Hepatic stellate cell (primary cell): ENCODE measurements at regions not wholly inside any gene's neighbourhood (a gene's known extent, or its start where the extent isn't known, plus 50 kb on each side); places are given as distances from the start of the nearest gene placed in this dataset.

ENCODE experiments used
- DNase-seq: peaks from one replicate; pipeline ENCODE4 v3.0.0; 2011; ENCODE audit warnings: low spot score

DNA sequence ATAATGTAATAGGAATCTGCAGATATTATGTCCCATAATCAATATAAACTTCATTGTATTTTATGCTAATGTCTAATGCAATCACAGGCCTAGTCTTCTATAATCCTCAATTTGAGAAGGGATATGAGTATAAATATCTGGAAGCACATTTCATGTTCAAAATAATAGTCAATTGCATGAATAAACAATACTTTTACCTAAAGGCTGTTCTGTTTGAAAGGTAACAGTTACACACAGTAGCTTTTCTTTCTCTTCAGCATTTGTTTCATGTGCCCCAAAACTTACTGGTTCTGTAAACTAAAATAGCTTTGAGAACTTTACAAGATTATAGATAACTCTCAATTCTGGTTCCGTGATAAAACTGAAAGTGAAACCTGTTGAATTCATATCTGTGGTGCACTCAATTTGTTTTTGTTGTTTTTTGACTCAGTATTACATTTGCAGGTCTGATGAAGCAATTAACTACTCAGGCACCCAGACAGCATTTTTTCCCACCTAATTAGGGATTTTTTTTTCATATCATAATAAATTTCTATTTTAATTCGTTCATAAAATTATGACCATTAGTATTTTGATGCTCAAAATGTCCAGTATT, 1193.8 kb downstream of the SLITRK1 start:
- no peak for DNase-seq

DNA sequence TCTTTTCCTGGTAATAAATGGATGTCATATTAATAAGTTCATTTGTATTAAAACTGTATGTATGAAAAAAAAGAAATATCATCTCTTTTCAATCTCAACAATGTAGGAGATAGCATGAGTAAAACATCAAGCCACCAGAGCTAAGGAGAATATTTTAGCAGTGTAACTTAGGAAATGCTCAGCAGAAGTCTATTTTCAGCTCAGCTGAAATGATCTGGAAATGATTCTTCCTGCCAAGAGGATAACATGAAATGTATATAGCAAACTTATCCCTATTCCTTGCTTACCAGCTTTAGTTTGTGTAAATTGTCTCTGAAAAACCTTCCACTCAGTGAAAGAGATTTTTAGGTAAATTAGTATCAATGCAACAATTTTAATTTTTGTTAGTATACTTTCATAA, 1194.4 kb downstream of the SLITRK1 start:
- DNase-seq, result no peak

DNA sequence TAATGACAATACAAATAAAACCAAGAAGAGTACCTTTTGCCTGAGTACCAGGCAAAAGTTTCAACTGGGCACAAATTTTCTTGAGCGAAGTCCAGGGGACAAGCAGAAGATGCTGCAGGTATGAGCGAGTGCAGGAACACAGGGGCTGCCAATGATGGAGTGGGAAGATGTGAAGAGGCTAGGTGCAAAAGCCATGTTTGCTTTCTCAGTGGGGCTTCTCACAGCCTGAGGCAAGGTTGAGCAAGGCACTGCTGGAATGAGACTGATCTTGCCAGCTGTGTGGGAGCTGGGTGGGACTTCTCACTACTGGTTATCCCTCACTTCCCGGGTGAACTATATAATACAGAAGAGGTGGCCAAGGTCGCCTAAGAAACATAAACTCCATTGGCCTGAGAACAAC, 1200.7 kb downstream of the SLITRK1 start:
- DNase-seq, result no peak

DNA sequence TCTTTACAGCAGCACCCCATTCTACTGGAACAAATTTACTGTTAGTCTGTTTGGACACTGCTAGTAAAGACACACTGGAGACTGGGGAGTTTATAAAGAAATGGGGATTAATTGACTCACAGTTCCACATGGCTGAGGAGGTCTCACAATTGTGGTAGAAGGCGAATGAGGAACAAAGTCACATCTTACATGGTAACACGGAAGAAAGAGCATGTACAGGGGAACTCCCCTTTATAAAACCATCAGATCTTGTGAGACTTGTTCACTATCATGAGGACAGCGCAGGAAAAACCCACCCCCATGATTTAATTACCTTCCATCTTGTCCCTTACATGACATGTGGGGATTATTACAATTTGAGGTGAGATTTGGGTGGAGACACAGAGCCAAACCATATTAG, 1204.2 kb downstream of the SLITRK1 start:
- DNase-seq, result no peak

DNA sequence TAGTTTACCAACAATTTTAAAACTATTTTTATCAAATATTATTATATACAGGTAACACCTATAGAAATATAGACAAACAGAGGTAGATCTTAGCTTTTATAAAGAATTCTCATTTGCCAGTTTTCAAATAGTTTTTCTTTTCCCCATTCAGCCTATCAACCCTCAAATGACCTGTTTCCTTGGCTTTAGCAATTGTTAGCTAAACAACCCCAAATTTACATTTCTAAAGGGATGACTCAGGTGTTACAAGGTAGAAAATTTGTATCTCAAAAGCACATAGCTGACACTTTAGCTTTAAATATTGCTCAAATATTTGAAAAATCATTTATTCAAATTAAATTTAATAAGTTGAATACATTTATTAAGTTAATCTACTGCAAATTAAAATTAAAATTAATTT, 1207.2 kb downstream of the SLITRK1 start:
- no peak for DNase-seq

DNA sequence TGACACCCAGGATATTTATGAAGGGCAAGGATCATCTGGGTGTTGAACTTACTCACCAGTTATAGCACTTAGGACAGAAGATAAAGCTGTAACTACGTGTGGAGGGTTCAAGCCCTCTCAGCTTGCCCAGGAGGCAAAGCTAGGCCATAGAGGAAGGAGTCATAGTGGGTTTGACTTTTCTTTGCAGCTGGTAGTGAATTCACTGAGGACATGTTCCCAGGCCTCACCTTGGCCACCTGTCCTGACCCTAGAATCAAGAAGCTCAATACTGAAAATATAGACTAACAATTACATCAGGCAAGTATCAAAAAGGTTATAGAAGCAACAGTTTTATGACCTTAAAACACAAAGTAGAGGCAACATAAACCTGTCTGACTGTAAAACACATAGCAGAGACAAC, 1207.7 kb downstream of the SLITRK1 start:
- no peak for DNase-seq

DNA sequence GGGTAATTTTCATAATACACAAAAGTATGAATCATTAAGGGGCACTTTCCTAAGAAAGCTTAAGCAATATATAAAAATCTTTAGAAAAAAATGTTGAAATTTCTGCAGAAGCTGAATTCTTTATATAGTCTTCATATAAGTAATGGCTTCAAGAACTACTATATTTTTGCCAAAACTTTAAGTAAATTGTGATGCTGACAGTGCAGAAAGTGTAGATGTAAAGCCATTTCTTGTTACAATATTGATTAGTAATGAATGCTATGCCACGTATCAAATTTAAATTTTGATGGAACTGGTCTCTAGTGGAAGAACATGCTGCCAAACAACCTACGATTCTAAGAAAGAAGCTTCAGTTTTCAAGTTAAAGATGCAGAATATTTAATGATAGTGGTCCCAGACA, 1210.0 kb downstream of the SLITRK1 start:
- no peak for DNase-seq

DNA sequence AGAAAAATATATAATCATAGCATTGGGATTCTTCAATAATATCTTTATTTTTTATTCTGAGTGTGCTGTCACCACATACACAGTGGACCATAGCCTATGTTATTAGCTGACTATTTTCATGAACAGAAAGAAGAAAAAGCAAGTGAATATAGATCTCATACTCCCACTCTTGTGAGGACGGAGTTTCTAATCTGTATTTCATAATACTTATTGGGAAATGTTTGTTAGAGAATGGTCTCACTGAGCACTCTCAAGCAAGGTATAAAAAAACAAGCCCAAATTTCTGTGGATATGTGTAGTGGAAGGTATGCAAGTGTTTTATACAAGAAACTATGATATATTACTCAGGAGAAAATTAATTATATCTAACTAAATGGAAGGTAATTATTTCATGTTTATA, 1218.1 kb downstream of the SLITRK1 start:
- no peak for DNase-seq

DNA sequence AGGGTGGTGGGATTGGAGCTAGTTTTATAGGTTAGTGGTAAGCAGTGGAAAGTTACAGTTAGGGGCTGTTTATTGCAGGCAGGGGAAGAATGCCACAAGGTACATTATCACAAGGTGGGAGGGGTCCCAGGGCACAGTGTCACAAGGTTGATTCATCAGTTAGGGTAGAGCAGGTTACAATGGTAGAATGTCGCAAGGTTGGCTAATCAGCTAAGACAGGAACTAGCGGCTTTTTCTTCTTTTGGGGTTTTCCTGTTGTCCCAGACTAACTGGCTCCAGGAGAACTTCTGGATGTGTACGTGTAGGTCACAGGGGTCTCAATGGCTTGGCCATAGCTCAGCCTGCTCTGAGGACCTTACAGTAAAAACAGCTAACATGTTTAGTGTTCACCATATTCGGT, 1221.1 kb downstream of the SLITRK1 start:
- DNase-seq, result no peak

DNA sequence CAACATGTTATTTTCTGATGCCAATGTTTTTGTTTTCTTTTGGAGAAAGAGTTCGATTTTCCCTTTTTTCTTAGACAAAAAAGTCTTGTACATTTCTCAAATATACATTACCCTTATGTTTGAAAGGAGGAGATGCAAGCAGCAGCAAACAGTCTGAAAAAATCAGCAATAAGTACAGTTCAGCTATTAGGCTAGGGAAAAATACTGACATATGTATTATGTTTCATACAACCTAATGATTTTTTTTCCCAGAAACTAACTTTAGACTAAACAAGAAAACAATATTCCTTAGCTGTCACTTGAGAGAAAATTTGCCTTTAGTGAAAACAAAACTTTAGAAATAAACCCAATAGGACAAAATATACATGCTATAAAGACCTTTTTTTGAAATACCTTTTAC, 1223.5 kb downstream of the SLITRK1 start:
- no peak for DNase-seq

DNA sequence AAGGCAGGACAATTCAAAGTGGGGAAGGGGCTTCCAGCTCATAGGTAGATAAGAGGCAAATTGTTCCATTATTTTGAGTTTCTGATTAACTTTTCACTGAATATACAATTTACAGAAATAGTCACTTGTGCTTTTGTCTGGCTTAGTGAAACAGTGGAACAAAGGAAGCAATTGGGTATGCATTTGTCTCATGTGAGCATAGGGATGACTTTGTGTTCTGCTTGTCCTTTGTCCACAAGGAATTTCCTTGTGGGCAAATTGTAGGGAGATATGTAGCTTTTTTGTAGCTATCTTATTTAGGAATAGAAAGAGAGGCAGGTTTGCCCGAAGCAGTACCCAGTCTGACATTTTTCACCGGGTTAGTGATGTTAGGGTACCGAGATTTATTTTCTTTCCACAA, 1224.8 kb downstream of the SLITRK1 start:
- DNase-seq, result no peak

DNA sequence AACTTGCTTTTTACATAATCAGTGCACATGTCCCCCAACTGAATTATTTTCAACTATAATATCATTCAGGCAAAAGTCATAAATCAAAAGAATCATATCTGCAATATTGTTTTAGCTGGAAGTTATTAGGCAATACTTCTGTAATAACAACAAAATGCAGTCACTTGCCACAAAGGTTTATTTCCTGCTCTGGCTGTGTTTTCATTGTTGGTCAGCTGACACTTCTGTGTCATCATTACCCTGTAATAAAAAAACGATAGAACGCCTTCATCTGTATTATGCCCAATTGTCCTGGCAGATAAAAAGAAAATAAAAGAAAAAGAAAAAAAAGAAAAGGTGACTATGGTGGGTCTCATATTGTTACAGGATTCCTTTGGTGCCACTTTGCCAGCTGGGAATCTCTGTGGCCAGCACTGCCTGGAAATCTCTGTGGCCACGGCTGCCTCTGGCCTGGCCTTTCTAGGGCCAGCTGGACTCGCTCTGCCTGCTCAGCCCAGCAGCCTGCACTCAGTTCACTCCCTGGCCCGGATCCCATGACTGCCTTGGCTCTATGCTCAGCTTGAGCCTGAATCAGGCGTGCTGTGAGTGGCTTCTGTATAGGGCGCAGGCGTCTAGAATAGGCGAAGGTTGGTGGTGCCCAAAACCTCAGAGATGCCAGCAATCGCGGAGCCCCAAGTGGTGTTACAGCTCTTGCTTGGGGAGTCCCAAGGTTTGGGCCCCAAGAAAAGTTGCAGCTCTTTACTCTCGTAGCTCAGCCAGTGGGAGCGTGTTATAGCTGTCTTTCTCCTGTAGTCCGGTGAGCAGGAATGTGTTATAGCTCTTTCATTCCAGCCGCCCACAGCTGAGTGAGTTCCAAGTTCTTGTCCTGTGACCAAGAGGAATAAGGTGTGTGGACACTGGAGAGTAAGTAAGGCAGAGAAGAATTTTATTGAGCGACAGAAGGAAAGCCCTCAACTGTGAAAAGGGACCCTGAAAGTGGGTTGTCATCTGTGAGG, 1227.1 kb downstream of the SLITRK1 start:
- DNase-seq, result no peak

DNA sequence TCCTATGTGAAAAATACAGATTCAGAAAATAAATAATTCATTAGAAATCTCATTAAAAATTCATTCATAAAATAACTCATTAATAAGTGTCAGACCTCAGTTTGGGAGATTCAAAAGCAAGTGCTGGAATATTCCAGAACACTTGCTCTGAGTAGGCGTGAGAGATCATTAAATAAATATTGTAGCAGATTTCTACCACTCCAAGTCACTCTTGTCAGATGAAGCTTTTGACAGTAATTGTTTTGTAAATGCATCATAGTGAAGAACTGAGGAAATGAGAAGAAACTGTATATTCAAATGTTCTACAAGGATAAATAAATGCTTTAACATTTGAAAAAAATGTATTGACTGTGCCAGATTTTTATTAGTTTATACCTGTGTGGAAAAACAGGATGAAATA, 1228.1 kb downstream of the SLITRK1 start:
- no peak for DNase-seq

DNA sequence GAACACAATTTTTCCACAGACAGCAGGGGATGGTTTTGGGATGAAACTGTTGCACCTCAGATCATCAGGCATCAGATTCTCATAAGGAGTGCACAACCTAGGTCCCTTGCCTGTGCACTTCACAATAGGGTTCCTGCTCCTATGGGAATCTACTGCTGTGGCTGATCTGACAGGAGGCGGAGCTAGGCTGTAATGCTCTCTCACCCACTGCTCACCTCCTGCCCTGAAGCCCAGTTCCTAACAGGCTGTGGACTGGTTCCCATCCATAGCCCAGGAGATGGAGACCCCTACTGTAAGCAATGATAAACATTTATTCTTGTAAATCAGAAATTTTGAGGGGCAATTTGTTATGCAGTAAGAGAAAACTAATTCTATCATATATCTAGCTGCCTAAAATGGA, 1234.7 kb downstream of the SLITRK1 start:
- no peak for DNase-seq

DNA sequence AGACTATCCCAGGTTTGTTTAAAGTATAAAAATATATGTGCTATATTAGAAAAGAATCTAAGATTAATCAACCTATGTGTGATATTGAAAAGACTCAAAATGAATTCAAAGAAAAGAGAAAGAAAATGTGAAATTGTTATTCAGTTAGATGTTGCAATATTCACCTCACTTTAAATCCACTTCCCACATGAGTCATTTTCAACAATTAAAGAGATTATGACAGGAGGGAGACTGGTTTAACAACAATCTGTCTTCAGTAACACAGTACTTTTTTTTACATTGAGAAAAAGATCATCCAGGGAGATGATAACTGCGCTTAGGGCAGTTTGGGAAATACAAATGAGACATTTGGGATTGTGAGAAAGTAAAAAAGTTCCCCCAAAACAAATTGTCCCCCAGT, 1246.2 kb downstream of the SLITRK1 start:
- no peak for DNase-seq

DNA sequence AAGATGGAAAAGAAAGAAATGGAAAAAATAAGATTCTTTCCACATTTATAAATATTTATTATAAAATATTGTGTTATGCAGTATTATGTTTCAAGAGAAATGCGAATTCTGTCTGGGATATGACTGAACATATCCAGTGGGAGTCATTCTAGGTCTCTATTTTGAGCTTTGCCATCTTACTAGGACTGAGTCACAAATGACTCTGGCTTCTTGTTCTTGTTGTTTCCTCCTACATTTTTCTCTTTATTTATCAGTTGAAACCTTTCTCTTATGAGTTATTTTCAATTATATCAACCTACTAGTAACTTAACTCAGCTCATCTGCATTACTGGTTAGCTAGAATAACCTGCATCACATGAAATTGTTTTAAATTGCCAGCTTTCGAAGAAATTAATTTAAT, 1247.3 kb downstream of the SLITRK1 start:
- DNase-seq, result no peak

DNA sequence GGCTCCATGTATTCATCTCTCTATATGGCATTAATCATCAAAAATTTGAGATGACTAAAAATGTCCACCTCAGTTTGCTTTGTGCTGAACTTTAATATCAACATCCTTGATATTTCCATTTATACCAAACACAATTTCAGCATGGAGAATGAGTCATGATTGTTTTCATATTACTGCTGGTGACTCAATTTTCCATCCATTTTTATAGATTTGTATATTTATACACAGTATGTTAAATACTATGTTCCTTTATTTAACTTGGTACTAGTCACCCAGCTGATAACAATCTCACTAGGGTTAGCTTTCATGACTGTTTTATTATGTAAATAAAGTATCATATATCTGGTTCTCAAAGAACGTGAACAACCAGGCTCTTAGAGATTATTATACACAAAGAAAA, 1255.1 kb downstream of the SLITRK1 start:
- DNase-seq, result no peak

DNA sequence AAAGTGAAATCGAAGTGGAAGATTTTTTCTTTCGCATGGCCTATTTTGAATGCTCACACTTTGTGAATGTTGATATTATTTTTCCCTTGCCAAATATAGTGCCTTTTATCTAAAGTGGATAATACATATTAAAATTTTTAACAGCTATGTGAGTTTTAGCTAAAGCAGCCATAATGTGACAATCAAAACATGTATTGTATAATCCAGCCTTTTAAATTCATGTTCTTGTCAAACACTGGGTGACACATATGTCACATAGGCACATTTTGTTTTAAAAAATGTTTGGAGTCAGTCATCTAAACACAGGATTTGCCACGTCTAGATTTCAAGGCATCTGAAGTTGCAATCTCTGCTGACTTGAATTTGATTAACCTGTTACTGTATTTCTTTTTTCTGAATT, 1256.6 kb downstream of the SLITRK1 start:
- no peak for DNase-seq

DNA sequence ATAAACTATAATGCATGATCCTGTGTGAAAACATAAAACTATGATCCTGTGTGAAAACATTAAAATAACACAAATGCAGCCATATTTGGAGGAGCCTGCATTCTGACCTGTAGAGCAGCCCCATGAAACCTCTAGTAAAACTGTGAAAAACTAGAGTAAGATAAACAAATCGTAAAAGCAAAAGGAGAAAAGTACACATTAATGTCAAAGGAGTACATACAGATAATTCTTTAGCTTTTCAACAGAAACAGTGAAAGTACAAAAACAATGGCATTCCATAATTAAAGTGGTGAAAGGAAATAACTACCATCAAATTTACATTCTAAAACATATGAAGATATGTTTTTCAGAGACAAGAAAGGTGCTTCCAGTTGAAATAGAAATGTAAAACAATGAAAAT, 1267.2 kb downstream of the SLITRK1 start:
- no peak for DNase-seq

DNA sequence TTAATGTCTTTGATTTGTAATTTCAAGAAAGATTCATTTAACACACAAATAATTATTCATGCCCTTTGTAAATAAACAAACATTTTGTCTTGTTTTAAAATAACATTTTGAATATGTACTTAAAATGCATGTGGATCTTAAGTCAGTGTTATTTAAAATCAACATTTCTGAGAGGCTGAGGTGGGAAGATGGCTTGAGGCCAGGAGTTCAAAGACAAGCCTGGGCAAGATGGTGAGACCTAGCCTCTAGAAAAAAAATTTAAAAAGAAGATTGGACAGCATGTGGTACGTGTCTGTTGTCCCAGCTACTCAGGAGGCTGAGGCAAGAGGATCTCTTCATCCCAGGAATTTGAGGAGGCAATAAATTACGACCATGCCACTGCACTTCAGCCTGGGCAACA, 1268.2 kb downstream of the SLITRK1 start:
- no peak for DNase-seq

DNA sequence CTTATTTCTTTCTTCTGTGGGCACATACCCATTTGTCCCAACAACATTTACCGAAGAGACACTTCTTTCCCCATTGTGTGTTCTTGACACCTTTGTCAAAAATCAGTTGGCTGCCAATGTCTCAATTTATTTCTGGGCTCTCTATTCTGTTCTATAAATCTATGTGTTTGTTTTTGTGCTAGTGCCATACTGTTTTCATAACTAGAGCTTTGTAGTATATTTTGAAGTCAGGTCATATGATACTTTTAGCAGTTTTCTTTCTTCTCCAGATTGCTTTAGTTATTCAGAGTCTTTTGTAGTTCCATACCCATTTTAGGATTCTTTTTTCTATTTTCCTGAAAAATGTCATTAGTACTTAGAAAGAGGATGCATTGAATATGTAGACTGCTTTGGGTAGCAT, 1276.3 kb downstream of the SLITRK1 start:
- DNase-seq, result no peak

DNA sequence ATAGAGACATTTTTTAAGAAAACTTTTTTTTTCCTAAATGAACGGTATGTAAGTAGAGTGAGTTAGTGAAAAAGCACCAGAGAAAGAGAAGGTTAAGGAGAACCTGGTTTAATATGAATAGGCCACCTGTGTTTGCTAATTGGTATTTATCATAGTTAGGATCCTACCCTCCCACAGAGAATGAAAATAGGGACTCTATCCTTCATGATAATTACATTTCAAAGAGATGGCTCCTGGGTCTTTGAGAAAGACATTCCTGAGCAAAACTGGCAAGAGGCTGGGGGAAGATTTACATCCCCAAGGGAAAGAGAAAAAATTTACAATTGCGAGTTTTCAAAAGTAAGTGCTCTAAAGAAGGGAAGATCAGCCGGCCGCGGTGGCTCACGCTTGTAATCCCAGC, 1284.5 kb downstream of the SLITRK1 start:
- no peak for DNase-seq

DNA sequence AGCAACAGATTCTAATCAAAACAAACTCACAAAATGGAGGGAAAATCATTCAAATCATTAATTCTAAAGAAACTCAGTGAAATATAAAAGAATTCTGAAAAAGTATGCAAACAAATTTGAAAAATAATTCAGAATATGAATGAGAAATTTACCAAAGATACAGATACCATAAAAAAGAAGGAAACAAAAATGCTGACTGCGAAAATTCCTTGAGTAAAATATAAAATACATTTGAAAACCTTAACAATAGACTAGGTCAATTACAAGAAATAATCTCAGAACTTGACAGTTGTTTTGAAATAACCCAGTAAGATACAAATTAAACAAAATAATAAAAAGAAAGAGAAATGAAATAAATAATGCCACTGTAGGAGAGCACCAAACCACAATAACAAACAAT, 1289.0 kb downstream of the SLITRK1 start:
- no peak for DNase-seq

DNA sequence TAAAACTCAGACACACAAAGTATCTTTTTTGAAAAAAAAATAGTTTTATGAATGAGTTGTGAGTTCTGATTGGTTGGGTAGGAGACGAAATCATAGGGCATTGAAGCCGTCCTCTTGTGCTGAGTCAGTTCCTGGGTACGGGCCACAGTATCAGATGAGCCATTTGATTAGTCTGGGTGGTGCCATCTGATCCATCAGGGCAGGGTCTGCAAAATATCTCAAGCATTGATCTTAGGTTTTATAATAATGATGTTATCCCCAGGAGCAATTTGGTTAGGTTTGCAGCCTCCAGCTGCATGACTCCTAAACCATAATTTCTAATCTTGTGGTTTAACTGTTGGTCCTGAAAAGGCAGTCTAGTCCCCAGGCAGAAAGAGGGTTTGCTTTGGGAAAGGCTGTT, 1310.6 kb downstream of the SLITRK1 start:
- DNase-seq, result no peak
